Right hindlimb (tissue), 1 donor: ENCODE measurements at regions not wholly inside any gene's neighbourhood (a gene's known extent, or its start where the extent isn't known, plus 50 kb on each side); places are given as distances from the start of the nearest gene placed in this dataset.
"Not testable (repeated sequence)": the region's sequence is repeated elsewhere in the genome, so short reads cannot be mapped to it uniquely, and the experiment has no call there.

Experiments used
- DNase-seq: peaks from one replicate; pipeline ENCODE4 v3.0.0-alpha.2; 2018

DNA sequence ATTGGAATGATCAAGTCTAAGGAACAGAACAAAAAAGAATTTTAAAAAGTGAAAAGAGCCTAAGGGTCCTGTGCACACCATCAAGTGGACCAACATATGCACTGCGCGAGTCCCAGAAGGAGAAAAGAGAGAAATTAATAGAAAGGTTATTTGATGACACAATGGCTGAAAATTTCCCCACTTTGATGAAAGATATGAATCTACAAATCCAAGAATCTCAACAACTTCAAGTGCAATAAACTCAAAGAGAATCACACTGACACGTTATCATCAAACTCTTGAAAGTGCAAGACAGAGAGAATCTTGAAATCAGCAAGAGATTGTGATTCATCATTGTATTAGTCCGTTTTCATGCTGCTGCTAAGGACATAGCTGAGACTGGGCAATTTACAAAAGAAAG is 230.8 kb downstream of the ADAMTS15 start:
- DNase-seq, result no peak

DNA sequence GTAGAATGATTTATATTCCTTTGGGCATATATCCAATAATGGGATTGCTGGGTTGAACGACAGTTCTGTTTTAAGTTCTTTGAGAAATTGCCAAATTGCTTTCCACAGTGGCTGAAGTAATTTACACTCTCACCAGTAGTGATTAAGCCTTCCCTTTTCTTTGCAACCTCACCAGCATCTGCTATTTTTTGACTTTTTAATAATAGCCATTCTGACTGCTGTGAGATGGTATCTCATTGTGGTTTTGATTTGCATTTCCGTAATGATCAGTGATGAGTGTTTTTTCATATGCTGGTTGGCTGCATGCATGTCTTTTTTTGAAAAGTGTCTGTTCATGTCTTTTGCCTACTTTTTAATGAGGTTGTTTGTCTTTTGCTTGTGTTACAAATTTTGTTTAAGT is 233.8 kb downstream of the SNX19 start:
- DNase-seq, result not testable (repeated sequence)

DNA sequence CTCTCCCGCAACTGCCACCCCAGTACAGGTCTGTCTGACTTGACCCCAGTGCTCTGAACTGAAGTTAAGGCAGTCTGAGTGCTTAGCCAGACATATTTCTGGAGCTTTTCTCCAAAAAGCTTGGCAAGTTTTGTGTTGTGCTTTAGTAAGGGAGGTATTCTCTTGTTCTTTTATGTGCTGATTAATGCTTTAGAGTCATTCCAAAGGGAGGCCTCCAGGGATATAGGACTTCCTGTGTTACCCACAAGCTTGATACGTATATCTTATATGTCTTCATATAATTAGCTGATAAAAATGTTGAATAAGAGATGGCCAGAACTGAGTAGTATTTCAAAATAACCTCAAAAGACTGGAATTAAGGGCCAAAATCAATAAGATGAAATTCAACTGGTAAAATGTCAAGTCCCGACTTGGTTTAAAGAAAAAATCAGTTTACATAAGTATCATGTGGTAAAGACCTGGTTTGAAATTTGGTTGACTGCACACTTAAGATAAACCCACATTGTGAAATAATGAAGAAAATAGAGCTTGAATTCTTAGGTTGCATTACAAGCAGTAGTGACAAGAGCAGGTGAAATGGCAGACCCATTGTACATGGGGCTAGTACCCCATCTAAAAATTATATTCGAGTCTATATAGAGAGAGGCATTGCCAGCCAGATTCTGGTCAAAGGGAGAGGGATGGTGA is 226.9 kb downstream of the SNX19 start:
- DNase-seq, result no peak

DNA sequence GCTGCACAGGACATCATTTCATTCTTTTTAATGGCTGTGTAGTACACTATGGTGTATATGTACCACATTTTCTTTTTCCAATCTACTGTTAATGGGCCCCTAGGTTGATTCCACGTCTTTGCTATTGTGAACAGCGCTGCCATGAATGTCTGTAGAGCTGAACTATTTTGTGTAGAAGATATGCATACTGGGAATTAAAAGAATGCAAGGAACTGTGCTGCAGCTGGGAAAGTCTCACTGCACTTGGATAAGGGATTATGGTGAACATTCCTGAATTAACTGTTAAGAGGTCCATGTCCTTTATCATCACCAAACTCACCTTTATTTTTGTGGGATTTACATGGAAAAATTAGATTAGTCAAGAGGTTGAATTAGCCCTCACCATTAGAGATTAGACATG is 224.7 kb downstream of the SNX19 start:
- DNase-seq, result no peak

DNA sequence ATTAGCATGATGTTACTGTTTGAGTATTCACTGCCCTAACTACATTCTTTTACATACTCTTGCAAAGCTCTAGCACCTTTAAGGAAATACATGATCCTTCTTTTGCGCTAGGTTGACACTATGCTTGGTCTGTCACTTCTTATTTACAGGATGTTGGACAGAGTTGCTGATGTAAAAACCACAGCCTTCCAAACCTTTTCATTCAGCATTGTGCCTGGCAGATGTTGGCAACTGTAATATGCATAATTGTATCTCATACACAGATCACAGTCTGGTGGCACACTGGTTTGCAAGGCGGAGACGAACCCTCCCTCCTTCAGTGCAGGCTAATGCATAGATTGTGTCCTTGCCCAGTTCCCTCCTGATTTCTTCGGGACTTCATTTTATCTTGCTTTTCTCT is 224.1 kb downstream of the SNX19 start:
- no peak for DNase-seq

DNA sequence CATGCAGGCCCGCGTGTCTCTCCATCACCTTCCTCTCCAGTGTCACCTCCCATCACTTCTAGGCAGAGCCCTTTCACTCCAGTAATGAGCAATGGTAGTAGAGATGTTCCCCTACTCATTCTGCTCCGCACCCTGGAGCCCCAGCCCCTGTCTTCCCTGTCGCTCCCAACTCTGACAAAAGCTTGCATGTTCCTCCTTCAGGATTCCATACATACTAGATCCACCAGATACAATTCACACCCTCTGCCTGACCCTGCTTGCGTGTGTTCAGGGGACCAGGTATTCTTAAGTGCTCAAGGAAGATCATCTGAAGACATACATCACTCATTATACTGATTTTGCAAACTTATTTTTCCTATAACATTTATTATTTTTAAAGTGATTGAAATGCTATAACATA is 222.7 kb downstream of the SNX19 start:
- DNase-seq, result no peak

DNA sequence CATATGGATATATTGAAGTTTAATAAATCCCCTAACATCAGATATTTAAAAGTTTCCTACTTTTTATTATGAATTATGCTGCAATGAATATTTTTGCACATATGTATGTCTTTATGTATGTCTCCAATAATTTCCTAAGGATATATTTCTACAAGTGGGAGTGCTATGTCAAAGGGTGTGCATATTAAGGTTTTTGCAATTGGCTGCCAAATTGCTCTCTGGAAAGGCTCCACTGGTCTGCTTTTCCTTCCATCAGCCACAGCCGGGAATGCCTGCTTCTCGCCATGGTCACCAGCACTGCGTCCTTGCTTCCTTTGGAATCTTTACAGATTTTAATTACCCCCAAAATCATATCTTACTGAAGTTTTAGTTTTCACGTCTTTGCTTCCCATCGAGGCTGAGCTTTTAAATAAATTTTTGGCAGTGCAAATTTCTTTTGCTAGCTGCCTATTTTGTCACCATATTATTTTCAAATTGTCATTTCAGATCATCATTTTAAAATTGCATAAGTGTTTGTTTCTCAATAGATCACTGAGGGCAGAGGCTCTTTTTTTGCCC is 221.7 kb downstream of the SNX19 start:
- peak; percentile 49 for DNase-seq

DNA sequence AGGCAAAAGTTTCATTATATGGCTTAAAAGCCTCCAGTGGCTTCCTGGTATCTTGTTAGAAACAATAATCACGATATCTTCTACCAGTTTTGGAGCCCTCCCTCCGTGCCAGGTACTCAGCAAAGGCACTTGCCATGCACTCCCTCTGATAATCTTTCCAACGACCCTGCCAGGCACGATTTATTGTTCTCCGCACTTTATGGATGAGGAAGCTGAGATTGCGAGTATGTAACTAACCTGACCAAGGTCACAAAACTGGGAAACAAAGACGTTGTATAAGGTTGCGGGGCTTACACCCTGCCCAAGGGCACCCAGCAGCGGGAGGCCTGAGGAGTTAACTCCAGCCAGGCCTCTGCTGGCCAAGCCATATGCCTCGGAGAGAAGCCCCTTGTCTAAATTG is 218.1 kb downstream of the SNX19 start:
- DNase-seq, result no peak

DNA sequence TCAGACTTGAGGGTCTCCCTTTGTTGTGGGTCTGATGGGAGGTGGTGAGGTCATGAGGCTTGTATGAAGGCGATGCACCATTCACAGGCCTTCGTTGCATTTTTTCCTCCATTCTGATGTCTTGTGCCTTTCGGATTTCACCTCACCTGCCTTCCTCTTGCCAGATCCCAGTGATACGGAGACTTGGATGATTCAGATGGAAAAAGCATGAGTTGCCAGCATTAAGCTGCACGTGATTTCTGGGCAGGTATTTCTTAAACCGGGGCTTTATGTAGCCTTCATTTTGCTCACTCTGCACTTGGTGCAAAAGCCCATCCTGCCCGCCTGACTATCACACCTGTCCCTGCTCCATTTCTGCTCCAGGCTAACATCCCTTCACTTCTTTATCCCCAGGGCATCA is 216.7 kb downstream of the SNX19 start:
- no peak for DNase-seq

DNA sequence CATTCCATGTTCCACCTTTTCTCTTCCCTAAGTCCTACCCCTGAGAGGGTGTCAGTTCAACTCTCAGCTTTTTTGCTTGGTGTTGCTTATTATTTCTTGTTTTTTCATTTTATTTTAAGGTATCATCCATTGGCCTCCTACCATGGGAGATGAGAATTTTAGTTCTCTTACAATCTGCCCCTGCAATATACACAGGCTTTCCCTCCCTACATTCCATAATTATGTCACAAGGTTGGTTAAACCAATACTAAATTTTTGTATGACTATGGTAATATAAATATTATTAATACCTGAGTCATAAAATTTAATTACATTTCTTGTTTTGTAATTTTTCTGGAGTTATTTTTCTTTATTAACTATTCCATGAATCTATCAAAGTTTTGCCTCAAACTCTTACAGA is 216.2 kb downstream of the SNX19 start:
- DNase-seq, result no peak

DNA sequence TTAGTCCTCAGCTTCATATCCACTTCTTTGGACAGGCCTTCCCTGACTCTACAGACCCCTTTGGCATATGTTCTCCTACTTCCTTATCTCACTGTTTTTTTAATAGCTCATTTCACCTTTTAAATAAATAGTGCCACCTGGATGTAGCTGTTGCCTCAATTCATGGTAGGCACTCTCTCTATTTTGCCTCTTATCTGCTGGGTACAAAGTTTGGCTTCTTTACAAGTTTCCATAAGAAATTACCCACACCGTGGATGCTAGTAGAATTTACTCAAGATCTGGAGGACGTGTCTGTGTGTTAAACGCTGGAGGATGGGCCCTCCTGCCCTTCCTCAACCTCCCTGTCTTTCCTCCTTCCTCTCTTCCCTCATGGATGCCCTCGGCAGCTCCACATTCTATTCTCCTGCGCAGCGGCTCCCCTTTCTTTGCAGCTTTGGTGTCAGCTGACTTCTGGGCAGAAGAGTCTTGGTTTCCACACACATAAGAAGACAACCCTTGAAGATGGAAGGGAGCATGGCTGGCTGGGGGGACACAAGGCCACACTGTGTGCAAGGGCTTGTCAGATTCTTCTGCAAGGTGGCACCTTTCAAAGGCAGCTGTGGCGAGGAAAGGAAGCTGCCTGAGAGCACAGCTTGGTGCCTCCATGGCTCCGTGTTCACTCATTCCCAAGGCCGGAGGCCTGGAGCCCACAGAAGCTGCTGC is 212.6 kb downstream of the SNX19 start:
- no peak for DNase-seq

DNA sequence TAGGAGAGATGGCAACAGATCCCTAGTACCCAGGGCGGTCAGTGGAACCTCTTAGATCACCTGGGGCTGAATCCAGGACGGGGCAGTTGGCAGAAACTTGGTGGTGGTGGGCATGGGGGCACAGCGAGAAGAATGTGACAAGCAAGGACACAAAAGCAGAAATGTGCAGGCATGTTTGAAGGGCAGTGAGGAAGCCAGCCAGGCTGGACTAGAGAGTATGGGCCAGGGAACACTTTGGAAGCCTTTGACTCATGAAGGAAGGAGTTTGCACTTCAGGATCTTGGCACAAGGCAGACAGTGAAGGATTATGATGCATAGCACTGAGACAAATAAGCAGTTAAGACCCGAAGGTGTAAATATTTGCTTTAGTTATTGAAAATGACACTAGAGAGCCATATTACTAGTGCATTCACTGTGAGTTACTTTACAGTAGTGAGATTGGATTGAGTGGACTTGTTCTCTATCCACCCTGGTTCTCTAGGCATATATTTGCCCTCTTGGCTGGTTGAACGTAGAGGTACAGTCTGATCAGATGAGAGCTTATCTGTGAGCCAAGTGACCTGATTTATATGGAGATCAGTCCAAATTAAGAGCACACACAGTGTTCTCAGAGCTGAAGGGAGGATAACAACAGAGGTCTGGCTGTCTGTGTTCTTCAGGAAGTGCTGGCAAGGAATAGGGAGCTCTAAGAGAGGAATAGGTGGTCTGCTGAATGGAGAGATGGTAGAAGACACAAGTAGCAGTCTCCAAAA is 210.4 kb downstream of the SNX19 start:
- DNase-seq, result no peak

DNA sequence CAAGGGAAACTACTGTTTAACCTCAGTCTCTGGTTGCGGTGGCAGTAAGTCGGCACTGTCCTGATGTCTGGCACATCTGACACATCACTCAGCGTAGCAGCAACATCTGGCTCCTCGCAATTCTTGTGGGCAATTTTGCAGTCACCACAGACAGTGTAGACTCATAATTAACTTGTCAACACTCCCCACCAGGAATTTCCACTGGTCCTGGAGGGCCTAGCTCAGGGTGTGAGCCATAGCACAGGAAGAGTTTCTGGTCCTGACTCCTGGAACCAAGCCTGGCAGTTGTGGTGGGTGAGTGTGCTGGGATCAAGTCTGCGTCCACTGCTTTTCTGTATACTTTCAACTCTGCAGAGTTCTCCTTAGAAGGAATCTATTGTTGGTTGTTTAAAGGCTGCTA is 209.7 kb downstream of the SNX19 start:
- peak; percentile 38 for DNase-seq

DNA sequence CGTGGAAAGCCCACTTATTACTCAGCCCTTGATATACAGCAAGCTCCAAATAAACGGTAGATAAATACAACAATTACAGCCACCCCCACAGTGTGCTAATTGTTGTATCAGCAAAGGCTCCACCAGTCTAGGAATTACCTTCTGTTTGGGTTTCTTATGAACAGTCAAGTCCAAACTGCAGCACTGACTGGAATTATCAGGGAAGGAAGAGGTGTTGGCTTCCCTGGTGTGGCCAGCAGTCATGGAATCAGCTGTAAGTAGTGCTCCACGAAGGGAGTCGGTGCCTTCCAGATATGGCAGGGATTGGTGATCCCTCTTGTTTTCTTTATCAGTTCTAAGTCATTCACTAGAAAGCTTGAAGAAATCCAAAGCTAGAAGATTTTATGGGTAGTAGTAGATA is 209.1 kb downstream of the SNX19 start:
- DNase-seq, result no peak

DNA sequence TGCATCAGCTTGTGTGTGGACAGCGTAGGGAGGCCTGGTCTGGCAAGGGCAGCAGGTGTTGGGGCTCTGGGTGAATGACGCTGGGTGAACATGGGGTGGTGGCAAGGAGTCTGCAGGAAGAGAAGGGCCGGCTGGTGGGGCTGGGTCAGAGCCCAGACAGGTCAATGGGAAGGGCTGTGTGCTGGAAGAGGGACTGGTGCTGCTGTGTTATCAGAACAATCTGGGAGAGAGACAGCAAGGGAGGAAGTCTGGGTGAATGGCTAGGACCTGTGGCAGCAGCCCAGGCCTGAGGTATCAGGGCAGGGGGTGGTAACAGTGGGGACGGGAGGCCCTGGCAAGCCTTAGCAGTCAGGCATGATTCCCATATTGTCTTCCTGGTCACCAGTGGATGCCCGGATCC is 206.7 kb downstream of the SNX19 start:
- DNase-seq, result no peak

DNA sequence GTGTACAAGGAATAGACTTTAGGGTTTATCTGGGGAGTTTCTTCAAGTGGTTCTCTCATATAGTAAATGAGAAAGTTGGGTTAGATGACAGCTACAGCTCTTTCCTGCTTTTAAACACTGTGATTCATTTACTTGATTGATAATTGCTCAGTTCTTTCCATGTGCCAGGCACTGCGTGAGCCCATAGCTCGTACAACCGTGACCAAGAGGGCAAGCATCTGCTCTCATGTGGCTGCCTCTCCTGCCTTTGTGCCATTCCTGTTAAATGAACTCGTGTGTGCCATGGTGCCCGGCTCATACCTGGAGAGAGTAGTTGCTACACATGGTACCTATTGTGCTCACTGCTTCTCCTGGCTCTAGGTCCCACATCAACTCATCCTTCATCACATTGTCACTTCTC is 206.3 kb downstream of the SNX19 start:
- no peak for DNase-seq

DNA sequence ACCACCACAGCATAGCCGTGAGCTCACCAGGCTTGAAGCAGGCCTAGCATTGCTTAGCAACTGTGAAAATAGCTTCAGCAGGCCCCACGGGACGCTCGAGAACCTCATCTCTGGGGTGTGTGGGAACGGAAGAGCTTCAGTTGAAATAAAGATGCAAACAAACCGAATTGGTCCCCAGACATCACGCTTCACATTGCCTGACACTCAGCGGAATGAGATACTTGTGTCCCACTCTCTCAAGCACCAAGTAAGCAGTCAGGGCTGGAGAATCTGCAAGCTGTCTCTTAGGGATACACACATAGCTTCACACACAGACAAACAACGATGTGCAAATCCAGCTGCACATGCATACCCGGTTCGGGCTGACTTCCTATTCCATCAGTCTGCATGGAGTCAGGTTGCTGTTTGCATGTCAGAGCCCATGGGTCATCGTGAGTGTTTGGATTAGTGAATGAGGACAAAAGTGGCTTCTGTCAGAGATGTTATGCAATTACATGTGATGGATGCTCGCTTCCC is 205.7 kb downstream of the SNX19 start:
- DNase-seq, result peak; percentile 49

DNA sequence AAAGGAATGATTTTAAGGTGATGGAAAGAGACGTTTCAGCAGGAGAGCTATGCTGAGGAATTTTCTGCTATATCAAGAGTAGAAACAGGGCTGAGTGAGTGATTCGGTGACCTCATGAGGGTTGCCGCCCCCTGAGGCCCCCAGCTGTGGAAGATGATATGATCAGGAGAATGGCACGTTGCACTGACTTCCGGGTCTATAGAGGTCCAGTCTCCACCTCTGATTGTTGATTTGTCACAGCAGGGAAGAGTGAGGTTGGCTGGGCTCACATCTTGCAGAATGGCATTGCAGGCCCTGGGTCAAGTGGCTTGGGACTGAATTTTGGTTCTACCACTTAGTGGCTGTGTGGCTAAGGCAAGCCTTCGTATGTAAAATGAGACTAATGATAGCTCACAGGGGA is 205.1 kb downstream of the SNX19 start:
- DNase-seq, result no peak

DNA sequence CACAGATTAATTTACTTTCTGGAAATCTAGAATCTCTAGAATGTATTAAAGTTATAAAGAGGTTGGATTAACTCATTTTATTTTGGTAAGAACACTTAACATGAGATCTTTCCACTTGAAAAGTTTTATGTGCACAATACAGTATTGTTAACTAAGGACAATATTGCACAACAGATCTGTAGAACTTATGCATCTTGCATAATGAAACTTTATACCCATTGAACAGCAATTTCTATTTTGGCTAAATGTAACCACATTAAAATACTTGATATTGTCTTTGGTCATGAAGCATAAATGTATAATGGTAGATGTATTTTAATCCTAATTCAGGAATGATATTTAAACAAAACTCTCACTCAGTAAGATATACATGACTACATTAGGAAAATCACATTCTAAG is 203.8 kb downstream of the SNX19 start:
- DNase-seq, result no peak

DNA sequence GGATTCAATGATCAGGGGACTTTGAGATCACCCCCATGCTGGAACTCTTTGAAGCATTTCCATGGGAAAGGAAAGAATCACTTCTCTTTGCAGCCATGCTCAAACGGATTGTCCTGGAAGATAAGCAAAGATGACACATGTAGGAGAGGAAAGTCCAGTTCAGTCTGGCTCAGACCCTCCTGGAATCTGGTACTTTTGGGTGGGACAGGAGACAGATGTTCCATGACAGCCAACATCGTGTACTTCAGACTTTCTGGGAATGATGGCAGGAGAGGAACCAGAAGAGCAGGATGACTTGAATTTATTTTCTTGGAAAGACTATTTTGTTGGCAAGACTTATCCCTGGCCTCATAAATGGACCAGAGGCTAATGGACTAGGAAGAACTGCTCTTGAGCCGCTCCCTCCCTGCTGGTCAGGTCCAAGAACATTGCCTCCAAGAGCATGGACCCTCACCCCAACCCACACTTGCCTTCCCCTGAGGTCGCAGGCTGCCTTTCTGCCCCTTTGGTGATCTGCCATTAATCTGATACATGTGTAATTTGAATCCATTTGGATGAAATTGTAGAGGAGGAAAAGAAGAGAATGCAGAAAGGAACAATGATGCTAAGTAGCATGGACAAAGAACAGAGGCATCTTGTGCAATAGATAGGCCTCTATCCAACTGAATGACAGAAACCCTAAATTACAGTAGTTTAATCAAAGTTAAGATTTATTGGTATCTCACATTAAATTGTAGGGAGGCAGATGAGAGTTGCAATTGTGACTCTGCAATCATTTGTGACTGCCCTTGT is 201.0 kb downstream of the SNX19 start:
- peak; percentile 45 for DNase-seq

DNA sequence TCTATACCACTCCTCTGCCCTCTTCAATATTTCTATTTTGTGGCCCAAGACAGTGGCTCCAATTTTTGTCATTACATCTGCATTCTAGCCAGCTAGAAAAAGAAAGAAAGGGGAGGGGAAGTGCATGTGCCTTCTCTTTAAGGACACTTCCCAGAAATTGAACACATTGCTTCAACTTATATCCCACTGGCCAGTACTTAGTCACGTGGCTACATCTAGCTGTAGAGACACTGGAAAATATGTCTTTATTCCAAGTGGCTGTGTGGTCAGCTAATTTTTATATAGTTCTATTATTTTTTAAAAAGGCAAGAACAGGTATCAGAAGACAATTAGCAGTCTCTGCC is 200.4 kb downstream of the SNX19 start:
- DNase-seq, result no peak

DNA sequence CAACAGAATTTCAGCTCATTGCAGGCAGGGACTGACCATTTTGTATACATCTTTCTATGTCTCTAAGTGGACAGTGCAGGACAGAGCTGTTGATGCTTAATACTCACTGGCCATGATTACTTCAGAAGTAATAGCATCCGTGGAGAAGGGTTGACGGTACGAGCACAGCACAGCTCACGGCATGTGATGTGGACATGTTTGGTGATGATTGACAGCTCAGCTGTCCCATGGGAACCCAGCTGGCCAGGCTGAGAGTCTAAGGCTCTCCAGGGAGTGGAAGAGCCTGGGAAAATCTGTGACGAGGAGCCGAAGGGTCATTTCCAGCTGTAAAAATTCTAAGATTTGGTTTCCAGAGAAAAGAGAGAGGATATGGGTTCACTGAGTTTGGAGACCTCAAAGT is 198.2 kb downstream of the SNX19 start:
- DNase-seq, result peak; percentile 44
